ENCODE measurements at regions not wholly inside any gene's neighbourhood (a gene's known extent, or its start where the extent isn't known, plus 50 kb on each side); places are given as distances from the start of the nearest gene placed in this dataset.
A peak's percentile ranks its signal among the peaks of the same experiment; 100 is the strongest.
"Not testable (repeated sequence)": the region's sequence is repeated elsewhere in the genome, so short reads cannot be mapped to it uniquely, and the experiment has no call there.

DNA sequence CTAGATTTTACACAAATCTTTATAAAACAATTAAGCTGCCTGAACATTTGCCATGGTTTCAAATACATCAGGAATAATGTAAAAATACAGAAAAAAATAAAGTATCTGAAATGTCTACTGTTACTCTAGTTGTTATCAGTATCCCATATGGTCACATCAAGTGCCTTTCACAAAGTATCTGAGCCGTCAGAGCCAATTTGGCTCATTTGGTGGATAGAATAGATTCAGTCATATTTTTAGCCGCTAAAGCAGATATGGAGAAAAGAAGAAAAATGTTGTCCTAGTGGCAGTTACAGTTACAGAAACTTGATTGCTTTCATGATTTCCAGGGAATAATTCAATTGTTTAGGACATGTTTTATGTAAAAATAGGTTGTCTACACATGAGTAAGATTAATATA lies 641.1 kb downstream of the RAPGEF2 start:
- DNase-seq = no peak

DNA sequence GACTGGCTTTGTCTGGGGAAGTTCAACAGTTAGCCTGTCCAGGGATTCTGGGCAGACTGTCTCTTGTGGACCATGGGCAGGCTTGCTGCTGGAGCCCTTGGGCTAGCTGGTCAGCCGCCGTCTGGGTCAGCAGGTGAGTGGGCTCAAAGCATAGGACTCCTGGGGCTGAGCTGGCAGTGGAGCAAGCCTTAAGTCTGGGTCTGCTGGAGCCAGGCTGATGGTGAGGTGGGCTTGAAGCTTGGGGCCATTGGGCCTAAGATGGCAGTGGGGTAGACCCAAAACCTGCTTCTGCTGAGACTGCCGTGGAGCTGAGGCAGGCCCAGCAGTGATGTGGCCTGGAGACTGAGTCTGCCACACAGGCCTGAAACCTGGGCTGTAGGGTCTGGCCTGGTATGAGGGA lies 645.1 kb downstream of the RAPGEF2 start:
- DNase-seq = no peak

DNA sequence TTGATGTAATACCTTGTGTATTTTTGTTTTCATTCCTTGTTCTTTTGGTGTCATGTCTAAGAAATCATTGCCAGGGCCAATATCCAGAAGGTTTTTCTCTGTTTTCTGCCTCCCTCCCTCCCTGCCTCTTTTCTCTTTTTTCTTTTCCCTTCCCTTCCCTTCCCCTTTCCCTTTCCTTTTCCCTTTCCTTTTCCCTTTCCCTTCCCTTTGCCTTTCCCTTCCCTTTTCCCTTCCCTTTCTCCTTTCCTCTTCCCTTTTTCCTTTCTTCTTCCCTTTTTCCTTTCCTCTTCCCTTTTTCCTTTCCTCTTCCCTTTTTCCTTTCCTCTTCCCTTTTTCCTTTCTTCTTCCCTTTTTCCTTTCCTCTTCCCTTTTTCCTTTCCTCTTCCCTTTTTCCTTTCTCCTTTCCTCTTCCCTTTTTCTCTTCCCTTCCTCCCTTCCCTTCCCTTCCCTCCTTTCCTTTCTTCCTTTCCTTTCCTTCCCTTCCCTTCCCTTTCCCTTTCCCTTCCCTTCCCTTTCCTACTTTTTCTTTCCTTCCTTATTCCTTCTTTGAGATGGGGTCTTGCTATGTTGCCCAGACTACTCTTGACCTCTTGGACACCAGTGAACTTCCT lies 646.1 kb downstream of the RAPGEF2 start:
- DNase-seq = no peak

DNA sequence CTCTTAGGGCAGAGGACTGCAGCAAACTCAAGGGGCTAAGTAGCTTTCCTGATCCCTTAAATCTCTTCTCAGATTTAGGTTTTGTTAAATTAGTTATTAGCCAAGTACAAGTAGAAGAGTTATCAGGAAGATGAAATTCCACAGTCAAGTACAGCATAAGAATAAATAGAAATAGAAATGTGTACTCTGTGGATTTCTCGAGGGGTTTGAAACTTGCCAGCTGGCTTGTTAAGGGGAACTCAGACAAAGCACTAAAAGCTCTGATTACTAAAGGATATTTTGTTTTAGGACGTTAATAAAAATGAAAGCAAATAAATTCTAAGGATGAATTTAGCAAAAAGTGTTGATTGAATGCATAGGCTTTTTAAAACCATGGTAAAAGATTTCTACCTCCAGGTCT lies 654.6 kb downstream of the RAPGEF2 start:
- peak; percentile 36 for DNase-seq

DNA sequence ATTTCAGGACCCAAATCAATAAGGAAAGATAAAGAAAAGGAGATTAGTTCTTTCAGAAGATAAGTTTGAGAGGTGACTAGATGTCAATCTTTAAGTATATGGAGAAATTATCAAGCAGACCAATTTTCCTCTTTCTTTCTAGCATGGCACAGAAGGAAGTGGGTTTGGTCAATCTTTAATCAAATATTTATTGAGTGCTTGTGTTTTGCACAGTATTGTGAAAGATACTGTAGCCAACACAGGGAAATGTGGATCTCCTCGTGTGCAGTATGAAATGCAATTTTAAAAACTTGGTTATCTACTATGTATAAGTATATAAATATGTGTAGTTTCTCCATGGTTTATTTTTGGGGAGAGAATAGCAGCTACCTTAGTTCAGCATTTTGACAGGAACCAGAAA lies 655.2 kb downstream of the RAPGEF2 start:
- DNase-seq = no peak

DNA sequence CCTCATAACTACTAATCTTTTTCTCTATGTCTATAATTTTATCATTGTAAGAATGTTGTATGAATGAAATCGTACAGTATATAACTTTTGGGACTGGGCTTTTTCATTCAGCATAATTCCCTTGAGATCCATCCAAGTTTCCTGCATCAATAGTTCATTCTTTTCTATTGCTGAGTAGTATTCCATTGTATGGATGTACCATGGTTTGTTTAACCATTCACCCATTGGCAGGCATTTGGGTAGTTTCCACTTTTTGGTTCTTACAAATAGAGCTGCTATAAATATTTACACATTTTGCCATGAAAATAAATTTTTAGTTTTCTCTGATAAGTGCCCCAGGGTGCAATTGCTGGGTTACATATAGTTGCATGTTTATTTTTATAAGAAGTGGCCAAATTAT lies 659.8 kb downstream of the RAPGEF2 start:
- no peak for DNase-seq

DNA sequence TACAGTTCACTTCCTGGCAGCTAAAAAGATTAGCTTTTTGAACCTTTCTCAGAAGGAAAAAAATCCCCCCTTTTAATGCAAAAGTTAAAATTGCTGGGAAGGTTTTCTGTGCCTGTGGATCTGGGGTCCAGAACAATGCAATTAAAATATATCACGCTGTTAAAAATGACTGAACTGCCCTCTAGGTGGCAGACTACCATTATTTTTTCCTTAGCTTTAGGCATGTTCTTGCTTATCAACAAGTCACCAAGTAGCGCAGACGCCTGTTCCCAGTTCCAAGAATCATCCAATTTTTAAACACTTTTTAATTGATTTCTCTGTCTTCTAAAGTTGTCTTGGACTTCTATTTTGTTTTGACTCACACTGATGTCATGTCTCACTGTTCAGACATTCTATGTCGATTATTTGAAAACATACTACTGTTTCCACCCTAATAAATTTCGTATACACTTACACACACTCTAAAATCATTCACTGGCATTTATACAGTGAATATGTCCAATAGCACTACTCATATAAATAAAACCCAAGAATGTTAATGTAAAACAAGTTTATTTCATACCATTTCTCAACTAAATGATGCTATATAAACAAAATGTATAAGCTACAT lies 661.6 kb downstream of the RAPGEF2 start:
- DNase-seq = peak; percentile 73

DNA sequence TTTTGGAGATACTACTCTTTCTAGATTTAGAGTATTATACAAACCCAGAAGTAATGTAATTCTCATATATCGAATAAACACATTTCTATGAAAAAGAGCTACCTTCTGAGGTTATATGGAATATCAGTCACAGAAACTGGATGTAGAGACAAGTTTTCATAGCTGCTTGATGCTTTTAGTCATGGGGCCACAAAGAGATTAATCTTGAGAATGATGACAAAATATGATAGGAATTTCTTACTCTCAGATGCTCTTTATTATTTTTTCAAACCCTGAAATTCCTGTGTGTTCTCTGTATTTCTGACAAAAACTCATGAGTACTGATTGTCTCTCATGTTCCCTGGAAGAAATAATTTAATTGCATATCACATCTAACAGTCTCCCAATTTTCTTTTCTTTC lies 662.5 kb downstream of the RAPGEF2 start:
- DNase-seq = no peak

DNA sequence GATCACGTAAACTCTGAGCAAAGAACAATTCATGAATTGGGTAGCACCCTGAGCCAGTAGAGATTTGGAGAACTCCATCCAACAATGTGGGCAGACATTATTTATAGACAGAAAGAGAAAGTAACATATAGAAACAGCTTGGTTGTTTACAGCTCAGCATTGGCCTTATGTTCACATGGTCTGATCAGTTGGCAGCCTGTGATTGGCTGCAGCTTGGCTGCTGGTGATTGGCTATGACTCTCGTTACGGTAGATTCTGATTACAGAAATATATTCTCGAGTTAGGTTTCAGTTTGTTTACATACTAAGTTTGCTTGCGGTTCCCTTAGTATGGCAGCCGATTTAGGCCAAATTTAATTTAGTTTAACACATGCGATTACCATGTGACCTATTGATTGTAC lies 663.4 kb downstream of the RAPGEF2 start:
- no peak for DNase-seq

DNA sequence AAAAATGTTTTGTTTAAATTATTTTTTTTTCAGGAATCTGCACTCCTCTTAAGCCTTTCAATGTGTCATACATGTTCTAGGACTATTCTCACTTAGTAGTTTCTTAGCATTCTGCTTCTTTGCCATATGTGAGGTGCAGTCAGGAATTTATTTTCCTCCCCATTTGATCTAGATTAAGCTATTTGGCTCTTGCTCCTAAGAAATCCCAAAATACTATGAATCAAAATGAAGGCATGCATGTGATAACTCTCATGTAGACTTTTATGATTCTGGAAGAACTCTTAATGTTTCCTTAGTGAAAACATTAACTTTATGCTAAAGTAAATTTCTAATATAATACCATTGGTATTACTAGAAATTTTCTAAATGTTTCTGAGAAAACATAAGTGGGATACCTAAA lies 664.5 kb downstream of the RAPGEF2 start:
- DNase-seq = no peak

DNA sequence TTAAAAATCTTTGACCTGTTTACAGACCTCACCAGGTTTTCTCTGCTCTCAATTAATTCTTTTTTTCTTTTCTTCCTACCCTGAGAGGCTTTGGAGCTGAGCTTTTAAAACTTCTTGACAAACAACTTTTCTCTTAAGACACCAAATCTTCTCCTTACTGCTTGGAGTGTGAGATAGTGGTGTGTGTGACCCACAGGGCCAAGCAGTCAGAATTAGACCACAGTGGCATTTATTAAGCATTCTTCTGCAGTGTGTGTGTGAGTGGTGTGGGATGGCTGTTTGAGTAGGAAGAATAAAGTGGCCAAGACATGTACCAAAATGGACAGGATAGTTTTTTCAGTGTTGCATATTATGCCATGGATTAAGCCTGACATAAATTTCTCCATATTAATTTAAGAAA lies 665.1 kb downstream of the RAPGEF2 start:
- no peak for DNase-seq

DNA sequence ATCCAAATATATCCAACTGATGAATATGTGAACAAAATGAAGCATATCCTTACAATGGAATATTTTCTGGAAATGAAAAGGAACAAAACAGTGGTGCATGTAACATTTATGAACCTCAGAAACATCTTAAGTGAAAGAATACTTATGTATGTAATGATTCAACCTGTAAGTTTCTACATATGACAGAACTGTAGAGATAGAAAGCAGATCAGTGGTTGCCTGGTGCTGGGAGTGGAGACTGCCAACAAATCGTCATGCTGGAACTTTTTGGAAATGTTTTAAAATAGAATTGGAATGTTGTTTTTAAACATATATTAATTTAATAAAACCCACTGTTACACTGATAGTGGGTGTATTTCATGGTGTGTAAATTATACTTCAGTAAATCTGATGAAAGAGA lies 667.5 kb downstream of the RAPGEF2 start:
- no peak for DNase-seq

DNA sequence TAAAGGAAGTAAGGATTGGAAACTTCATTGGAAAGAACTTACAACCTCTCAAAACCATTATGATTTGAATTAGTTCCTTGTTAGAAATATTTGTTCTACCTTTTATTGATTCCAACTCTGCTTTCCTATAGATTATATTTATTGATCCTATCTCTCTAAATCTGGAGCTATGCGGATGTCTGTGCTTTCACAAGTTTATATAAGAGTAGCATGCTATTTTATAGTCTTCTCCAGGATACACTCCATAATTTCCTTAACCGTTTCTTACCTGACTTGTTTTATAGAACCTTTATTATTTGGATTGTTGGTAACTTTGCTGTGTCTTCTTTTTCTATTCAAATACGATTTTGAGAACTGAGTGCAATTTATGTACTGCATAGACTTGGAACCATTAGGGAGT lies 668.1 kb downstream of the RAPGEF2 start:
- no peak for DNase-seq

DNA sequence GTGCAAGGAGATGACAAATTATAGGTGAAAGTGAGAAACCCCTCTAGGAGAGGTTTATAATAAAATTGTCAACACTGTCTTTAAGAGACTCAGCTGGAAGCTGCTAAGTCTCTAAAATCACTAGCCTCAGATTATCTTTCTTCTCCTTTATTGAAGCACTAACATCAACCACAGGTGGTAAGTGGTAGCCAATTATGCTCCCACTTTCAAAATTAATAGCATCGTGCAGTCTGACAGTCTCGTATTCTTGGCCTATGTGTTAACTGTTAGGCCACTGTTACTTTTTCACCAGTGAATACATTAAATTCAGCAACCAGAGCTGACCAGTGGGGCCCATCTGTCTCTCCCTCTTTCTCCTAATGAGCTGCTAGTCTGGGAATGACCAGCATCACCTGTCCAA lies 674.1 kb downstream of the RAPGEF2 start:
- DNase-seq = no peak

DNA sequence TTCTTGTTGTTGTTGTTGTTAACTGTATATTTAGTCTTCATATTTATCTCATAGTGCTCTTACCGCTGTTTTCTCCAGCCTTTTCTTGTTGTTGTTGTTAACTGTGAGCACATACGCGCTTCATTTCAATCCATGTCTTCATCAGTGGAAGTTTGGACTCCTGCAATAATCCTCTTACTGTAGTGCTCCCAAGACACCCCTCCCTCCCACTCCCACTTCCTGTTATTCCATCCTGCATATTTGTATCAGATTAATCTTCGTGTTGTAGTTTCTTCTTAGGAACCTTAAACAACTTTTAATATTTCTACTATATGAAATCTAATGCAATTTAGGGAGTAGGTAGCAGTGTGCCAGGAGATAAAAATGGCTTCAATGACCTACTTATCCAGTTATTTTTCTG lies 674.8 kb downstream of the RAPGEF2 start:
- no peak for DNase-seq

DNA sequence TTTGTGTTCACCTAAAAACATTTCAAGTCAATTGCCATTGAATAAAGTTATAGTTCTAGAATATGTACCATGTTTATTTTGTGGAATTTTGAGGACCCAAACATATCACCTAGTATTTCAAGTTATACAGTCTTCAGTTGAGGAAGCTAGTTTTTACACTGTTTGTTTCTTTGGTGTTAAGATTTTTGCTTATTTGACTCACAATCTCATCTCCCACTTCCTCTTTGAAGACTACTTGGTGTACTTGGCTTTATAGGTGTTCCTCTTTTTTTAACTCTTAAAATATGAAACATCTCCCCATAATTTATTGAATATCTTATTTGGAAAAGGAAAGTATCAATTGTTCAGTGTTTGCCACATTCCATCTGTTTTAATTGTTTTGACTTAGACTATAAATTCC lies 675.4 kb downstream of the RAPGEF2 start:
- no peak for DNase-seq

DNA sequence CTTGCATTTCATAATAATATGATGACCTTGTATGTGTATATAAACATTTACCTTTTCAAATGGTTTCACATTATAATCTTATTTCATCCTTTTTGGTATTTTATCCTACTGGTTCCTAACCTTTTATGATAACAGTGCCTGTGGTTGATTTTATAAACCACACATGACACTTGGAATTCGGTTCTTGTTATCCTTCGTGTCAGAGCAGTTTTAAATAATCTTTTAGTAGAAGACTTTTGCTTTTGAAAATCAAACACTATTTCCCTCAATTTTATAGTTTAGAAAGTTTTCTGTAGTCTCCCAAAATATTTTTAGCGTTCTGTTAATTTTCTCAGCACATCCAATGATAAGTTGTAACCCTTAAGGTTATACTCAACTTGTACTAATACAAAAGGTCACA lies 676.8 kb downstream of the RAPGEF2 start:
- DNase-seq = no peak

DNA sequence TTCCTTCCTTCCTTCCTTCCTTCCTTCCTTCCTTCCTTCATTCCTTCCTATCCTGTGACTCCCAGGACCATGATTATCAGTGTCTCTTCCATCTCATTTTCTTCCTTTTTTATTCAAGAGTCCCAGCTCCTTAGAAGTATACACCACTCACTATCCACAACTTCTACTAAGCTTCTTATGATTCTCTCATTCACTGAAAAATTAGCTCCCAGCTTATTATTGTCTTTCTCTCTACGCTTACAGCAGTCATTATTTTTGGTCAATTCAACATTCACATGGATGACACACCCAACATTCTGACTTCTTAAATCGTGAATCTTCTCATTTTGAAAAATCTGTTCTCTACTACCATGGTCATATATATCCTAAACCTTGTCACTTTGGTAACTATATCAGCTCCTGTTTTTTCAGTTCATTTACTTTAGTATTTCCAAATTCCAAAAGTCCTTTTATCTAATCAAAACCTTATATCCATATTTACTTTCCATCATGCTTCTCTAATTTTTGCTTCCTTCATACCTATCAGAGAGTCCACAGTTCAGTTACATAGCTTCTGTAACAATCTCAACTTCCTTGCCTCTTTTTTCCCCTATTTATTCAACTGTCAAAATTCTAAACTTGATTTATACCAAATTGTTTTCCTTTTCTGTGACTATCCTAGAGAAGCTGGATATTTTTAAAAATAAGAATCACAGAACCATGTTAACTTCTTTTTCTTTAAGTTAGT lies 677.5 kb downstream of the RAPGEF2 start:
- DNase-seq = no peak

DNA sequence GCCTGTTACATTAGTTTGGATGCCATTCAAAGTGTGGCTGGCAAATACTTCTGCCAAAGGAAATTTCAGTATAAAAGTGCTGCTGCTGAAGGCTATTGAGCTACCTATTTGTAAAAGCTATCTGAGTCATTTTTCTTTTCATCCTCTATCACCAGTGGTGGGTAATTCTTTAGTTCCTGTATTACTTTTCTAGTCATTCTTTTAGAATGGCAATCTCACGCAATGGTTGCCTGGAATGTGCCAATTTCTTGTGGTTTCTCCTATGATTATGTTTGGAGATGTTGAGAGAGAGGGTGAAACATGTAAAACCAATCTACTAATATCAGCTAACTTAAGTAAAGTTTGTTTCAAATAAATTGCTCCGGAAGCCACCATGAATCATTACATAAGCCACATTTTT lies 685.0 kb downstream of the RAPGEF2 start:
- DNase-seq = no peak

DNA sequence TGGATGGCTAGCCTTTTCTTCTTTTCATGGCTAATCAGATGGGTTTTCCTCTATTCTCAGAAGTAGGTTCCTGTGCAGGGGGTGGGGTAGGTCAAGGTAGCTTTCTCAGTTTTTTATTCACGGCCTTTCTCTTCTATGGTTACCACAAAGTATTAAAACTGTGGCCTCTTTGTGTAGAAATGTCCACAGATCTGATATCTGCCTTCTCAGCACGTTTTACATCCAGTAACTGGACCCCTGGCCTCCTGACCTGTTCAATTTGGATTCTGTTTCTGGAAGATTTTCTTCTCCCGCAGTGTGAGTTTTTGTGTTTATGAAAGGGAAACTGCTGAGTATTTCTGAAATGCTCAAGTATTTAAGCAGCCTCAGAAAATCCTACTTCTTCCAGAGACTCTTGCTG lies 688.5 kb downstream of the RAPGEF2 start:
- DNase-seq = no peak

DNA sequence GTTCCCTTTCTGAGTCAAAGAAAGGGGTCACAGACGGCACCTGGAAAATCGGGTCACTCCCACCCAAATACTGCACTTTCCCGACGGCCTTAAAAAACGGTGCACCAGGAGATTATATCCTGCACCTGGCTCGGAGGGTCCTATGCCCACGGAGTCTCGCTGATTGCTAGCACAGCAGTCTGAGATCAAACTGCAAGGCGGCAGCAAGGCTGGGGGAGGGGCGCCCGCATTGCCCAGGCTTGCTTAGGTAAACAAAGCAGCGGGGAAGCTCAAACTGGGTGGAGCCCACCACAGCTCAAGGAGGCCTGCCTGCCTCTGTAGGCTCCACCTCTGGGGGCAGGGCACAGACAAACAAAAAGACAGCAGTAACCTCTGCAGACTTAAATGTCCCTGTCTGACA lies 701.7 kb downstream of the RAPGEF2 start:
- DNase-seq = not testable (repeated sequence)

DNA sequence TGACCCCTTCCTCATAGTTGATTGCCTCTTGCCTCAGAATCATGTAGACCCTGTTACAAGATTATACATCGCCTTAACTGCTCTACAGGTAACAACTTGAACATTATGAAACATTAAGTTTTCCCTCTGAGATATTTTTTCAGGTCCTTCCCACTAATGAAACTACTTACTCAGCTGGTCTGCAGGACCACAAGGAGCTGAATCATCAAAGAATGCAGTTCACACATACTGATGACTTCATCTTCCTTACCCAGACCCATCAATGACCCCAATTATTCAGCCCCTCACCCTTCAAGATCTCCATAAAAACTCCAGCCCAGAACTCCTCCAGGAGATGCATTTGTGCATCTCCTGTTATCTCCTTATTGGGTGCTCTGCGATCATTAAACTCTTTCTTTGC lies 720.9 kb downstream of the RAPGEF2 start:
- DNase-seq = no peak

DNA sequence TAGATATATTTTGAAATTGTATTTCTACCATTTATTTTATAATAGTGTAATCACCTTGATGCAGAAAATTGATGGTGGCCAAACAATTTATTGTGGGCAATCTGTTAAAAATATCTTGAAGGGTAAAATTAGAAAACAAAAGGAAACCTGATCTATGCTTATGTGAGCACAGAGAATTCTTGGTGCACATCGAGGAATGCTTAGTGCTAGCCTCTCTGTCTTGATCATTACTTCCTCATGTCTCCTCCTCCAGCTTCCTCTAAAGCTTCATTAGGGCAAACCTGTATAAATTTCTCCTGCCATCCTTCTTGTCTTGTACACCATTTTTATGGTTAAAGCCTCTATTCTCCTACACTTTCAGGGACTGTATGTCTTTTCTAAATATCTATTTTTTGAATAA lies 725.8 kb downstream of the RAPGEF2 start:
- DNase-seq = no peak

DNA sequence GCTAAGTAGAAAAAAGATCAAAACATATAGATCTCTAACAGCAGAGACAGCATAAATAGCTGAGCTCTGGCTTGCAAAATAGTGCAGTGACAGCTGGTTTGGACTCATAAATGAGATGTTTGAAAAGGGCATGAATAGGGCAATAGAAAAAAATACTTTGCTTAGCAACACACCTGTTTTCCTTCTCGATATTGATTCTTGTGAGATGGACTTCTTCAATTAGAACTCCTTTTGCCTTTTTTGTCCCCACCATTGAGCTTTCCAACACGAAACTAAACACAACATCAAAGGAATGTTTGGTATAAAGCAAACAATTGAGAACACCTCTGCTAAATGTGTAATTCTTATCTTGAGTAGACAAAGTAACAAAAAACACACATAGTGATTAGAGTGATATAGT lies 726.3 kb downstream of the RAPGEF2 start:
- no peak for DNase-seq

All from renal pelvis (tissue), 1 donor.